ENCODE measurements at regions not wholly inside any gene's neighbourhood (a gene's known extent, or its start where the extent isn't known, plus 50 kb on each side); places are given as distances from the start of the nearest gene placed in this dataset.

GRCh38 chr12:115357681-115358080, 673.7 kb upstream of the TBX3 start:
- no peak overlapping the region for H3K27ac ChIP-seq
- DNase-seq (ENCODE audit: low spot score) = no peak
- H3K4me3 ChIP-seq = no peak overlapping the region
- no peak for TF ChIP-seq CTCF (IDR thresholded peaks at IDR 0.05)

DNA sequence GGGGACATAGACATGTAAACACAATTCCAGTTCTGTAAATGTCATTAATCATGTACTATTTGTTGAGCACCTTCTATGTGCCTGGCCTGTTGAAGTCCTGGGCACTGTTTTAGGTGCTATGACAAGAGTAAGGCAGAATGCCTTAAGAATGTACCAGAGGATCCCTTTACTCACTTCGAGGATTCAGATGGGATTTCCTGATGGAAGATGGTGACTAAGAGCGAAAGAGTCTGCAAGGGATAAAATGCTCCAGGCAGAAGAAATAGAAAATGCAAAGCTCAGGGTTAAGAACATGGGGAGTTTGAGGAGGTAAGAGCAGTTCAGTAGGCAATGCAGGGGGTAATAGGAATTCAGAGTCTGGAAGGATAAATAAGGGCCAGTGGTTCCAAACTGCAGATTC, 671.3 kb upstream of the TBX3 start:
- DNase-seq (ENCODE audit: low spot score) = no peak
- Histone ChIP-seq H3K4me3 (no peak overlapping the region), H3K27ac (no peak overlapping the region)
- TF ChIP-seq CTCF (IDR thresholded peaks at IDR 0.05) = no peak

DNA sequence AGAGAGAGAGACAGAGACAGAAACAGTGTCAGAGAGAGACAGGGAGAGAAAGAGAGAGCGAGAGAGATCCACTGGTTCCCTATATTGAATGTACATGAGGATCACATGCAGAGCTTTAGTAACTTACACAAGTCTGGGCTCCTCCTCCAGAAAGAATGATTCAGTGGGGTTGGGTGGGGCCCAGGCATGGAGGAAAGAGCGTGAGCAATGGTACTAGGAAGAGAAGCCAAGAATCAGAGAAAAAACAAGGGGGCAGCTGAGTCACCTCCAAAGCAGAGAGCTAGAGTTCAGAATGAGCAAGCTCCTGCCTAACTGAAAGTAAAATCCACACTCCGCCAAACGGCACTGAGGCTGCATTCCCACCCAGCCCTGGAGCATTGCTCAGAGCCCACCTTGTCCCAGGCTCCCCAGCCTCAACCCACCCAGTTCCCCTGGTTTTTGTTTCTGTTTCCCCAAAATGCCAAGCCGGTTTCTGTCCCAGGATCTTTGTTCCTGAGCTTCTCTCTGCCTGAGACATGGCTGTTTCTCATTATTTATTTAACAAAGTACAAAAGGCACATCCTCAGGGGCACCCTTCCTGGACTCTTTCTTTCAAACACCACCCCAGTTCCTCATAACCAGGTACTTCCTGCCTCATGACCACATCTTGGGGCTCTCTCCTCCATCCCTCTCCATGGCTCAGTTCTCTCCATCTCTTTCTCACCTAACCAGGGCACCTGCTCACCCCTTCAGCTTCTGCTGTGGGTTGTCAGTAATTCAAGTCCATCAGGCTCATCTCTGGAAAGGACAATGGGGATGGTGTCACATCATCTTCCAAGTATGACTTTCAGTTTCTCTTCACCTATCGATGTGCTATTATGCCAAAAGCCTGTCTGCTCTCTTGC, 670.3 kb upstream of the TBX3 start:
- no peak for TF ChIP-seq CTCF (IDR thresholded peaks at IDR 0.05)
- DNase-seq (ENCODE audit: low spot score) = peak; percentile 82
- H3K4me3 ChIP-seq = peak overlapping the region; percentile 61
- peak overlapping the region; percentile 57 to 75 for H3K27ac ChIP-seq

GRCh38 chr12:115353467-115353866, 669.5 kb upstream of the TBX3 start:
- no peak for DNase-seq (ENCODE audit: low spot score)
- Histone ChIP-seq H3K4me3 (no peak overlapping the region), H3K27ac (no peak overlapping the region)
- TF ChIP-seq CTCF (IDR thresholded peaks at IDR 0.05) = no peak

GRCh38 chr12:115351514-115352077, 667.6 kb upstream of the TBX3 start:
- TF ChIP-seq CTCF (IDR thresholded peaks at IDR 0.05) = no peak
- no peak for DNase-seq (ENCODE audit: low spot score)
- Histone ChIP-seq H3K4me3 (no peak overlapping the region), H3K27ac (no peak overlapping the region)

GRCh38 chr12:115349711-115350110, 665.7 kb upstream of the TBX3 start:
- no peak overlapping the region for H3K27ac ChIP-seq
- no peak for DNase-seq (ENCODE audit: low spot score)
- H3K4me3 ChIP-seq = no peak overlapping the region
- TF ChIP-seq CTCF (IDR thresholded peaks at IDR 0.05) = no peak

- no peak for DNase-seq (ENCODE audit: low spot score)
- Histone ChIP-seq H3K27ac (no peak overlapping the region), H3K4me3 (no peak overlapping the region)
- TF ChIP-seq CTCF (IDR thresholded peaks at IDR 0.05) = no peak
These were observed 664.3 kb upstream of the TBX3 start for GRCh38 chr12:115348301-115348700.

Data from coronary artery (tissue), 2 donors.